ENCODE measurements at regions not wholly inside any gene's neighbourhood (a gene's known extent, or its start where the extent isn't known, plus 50 kb on each side); places are given as distances from the start of the nearest gene placed in this dataset.

GRCh38 chr18:73511771-73512503 lies 635.7 kb downstream of the FBXO15 start:
- TF ChIP-seq CTCF (conservative IDR thresholded peaks at IDR 0.05; ENCODE audit: low read depth, low read length) (no peak), EZH2 (IDR thresholded peaks at IDR 0.05; ENCODE audit: borderline replicate concordance, low read depth, low read length, poor library complexity, severe bottlenecking) (no peak)
- H3K4me3 ChIP-seq (ENCODE audit: low read depth, low read length, poor library complexity, severe bottlenecking) = no peak overlapping the region
- POLR2A ChIA-PET (ENCODE audit: low non-redundant PET) = no interaction called here
- H3K27me3 ChIP-seq (replicated peaks; ENCODE audit: insufficient read depth, low read depth, low read length, poor library complexity) = no peaks in the 10 kb centered on the region
- CTCF ChIA-PET = no interaction called here
- intact Hi-C loops (cut with micrococcal nuclease; ENCODE audit: unreplicated experiment) = no loop called here
- H3K9me3 ChIP-seq (ENCODE audit: low read depth, low read length, poor library complexity, severe bottlenecking) = no peaks in the 10 kb centered on the region
- H3K36me3 ChIP-seq (ENCODE audit: insufficient read depth, low read length, poor library complexity, severe bottlenecking) = no peaks in the 10 kb centered on the region
- BruUV-seq (replicated peaks) = no TSS peak
- no peaks in the 10 kb centered on the region for H3K4me1 ChIP-seq (ENCODE audit: insufficient read depth, low read length, poor library complexity, severe bottlenecking)
- DNase-seq (ENCODE audit: low spot score) = no peak
- H3K27ac ChIP-seq (ENCODE audit: low read depth, low read length, poor library complexity, severe bottlenecking) = no peak overlapping the region

GRCh38 chr18:73509460-73509859 lies 638.2 kb downstream of the FBXO15 start:
- POLR2A ChIA-PET (ENCODE audit: low non-redundant PET) = no interaction called here
- Histone ChIP-seq H3K27me3 (replicated peaks; ENCODE audit: insufficient read depth, low read depth, low read length, poor library complexity) (no peaks in the 10 kb centered on the region), H3K4me1 (ENCODE audit: insufficient read depth, low read length, poor library complexity, severe bottlenecking) (no peaks in the 10 kb centered on the region), H3K27ac (ENCODE audit: low read depth, low read length, poor library complexity, severe bottlenecking) (no peak overlapping the region), H3K36me3 (ENCODE audit: insufficient read depth, low read length, poor library complexity, severe bottlenecking) (no peaks in the 10 kb centered on the region), H3K4me3 (ENCODE audit: low read depth, low read length, poor library complexity, severe bottlenecking) (no peak overlapping the region), H3K9me3 (ENCODE audit: low read depth, low read length, poor library complexity, severe bottlenecking) (no peaks in the 10 kb centered on the region)
- BruUV-seq (replicated peaks) = no TSS peak
- intact Hi-C loops (cut with micrococcal nuclease; ENCODE audit: unreplicated experiment) = no loop called here
- TF ChIP-seq EZH2 (IDR thresholded peaks at IDR 0.05; ENCODE audit: borderline replicate concordance, low read depth, low read length, poor library complexity, severe bottlenecking) = no peak
- TF ChIP-seq CTCF (conservative IDR thresholded peaks at IDR 0.05; ENCODE audit: low read depth, low read length) = no peak
- CTCF ChIA-PET = no interaction called here
- no peak for DNase-seq (ENCODE audit: low spot score)

GRCh38 chr18:73503326-73503725 lies 635.5 kb upstream of the NETO1 start:
- no peak for DNase-seq (ENCODE audit: low spot score)
- no peak for TF ChIP-seq EZH2 (IDR thresholded peaks at IDR 0.05; ENCODE audit: borderline replicate concordance, low read depth, low read length, poor library complexity, severe bottlenecking)
- no peak for TF ChIP-seq CTCF (conservative IDR thresholded peaks at IDR 0.05; ENCODE audit: low read depth, low read length)
- Histone ChIP-seq H3K27me3 (replicated peaks; ENCODE audit: insufficient read depth, low read depth, low read length, poor library complexity) (no peaks in the 10 kb centered on the region), H3K27ac (ENCODE audit: low read depth, low read length, poor library complexity, severe bottlenecking) (no peak overlapping the region), H3K4me3 (ENCODE audit: low read depth, low read length, poor library complexity, severe bottlenecking) (no peak overlapping the region), H3K36me3 (ENCODE audit: insufficient read depth, low read length, poor library complexity, severe bottlenecking) (no peaks in the 10 kb centered on the region), H3K9me3 (ENCODE audit: low read depth, low read length, poor library complexity, severe bottlenecking) (no peaks in the 10 kb centered on the region), H3K4me1 (ENCODE audit: insufficient read depth, low read length, poor library complexity, severe bottlenecking) (no peaks in the 10 kb centered on the region)
- CTCF ChIA-PET = no interaction called here
- no TSS peak for BruUV-seq (replicated peaks)
- POLR2A ChIA-PET (ENCODE audit: low non-redundant PET) = no interaction called here
- intact Hi-C loops (cut with micrococcal nuclease; ENCODE audit: unreplicated experiment) = no loop called here

Data from A673 (cell line).